RWPE1 (cell line): ENCODE measurements at regions not wholly inside any gene's neighbourhood (a gene's known extent, or its start where the extent isn't known, plus 50 kb on each side); places are given as distances from the start of the nearest gene placed in this dataset.

Experiments used
- CTCF ChIA-PET: fragments of 350-600 bp; sonication (Branson Sonifier 250); formaldehyde crosslinking; extraction: SDS; loops from one replicate; lab custom pipeline; 2021; lab: Yijun Ruan, JAX
- POLR2A ChIA-PET: fragments of 400-600 bp; formaldehyde crosslinking; extraction: SDS; loops from one replicate; lab custom pipeline; 2020; ENCODE audit warnings: antibody characterized with exemption; ENCODE audit not compliant: low non-redundant PET; lab: Yijun Ruan, JAX
- DNase-seq: peaks from one replicate; pipeline ENCODE4 v3.0.0; 2012; ENCODE audit warnings: low spot score
- H3K27ac ChIP-seq: fragments of 450-650 bp; 2 replicates; pipeline ENCODE4 v1.5.1; 2017
- TF ChIP-seq, protein P1 (sequence below): fragments of 450-650 bp; conservative IDR thresholded peaks from 2 replicates; pipeline ENCODE4 v1.5.1; 2017; ENCODE audit warnings: low read depth, mild to moderate bottlenecking

GRCh38 chr6:113493991-113494390 lies 363.2 kb upstream of the MARCKS start:
- CTCF ChIA-PET = no interaction called here

DNA sequence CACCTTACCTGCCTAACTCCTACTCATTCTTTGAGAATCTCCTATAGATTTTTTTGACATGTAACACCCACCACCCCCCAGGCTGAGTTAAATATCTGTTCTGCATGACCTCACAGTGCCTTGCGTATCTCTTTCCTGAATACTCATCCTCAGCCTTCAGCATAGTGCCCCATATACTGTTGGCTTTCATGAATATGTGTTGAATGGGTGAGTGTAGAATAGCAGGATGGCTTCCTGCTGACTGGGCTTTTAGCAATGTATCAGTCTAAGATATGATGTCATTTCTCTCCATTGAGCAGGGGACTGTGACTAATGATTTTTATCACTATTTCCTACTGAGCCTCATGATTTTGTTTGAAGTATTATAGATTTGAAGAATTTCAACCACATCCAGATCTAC lies 361.6 kb upstream of the MARCKS start:
- no peak overlapping the region for H3K27ac ChIP-seq
- DNase-seq = peak; percentile 8
- ChIA-PET POLR2A (no interaction called here), CTCF (no interaction called here)
- TF ChIP-seq, protein P1, sequence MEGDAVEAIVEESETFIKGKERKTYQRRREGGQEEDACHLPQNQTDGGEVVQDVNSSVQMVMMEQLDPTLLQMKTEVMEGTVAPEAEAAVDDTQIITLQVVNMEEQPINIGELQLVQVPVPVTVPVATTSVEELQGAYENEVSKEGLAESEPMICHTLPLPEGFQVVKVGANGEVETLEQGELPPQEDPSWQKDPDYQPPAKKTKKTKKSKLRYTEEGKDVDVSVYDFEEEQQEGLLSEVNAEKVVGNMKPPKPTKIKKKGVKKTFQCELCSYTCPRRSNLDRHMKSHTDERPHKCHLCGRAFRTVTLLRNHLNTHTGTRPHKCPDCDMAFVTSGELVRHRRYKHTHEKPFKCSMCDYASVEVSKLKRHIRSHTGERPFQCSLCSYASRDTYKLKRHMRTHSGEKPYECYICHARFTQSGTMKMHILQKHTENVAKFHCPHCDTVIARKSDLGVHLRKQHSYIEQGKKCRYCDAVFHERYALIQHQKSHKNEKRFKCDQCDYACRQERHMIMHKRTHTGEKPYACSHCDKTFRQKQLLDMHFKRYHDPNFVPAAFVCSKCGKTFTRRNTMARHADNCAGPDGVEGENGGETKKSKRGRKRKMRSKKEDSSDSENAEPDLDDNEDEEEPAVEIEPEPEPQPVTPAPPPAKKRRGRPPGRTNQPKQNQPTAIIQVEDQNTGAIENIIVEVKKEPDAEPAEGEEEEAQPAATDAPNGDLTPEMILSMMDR = no peak

More at GRCh38 chr6:113493991-113494390, 363.2 kb upstream of the MARCKS start:
- POLR2A ChIA-PET = no interaction called here
- DNase-seq = peak; percentile 29
- no peak overlapping the region for H3K27ac ChIP-seq
- TF ChIP-seq, protein P1 = no peak

- H3K27ac ChIP-seq = no peak overlapping the region
- DNase-seq = no peak
Measured at GRCh38 chr6:113496166-113496565, 361.0 kb upstream of the MARCKS start.

DNA sequence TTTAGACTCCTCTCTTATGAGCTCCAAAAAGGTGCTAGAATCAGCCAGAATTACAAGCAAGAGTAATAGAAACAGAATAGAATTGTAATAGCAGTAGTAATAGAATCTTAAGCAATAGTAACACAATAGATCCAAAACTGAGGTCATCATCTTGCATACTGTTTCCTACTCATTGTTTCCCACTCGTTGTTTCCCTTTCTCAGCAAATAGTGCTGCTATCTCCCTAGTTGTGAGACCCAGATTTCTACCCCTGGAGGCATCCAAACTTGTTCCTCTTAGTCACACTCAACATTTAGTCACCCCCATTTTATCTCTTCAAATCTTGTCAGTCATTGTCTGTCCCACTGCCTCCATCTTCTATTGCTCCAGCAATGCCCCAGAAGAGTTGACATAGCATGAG lies 356.9 kb upstream of the MARCKS start:
- POLR2A ChIA-PET = no interaction called here
- DNase-seq = no peak
- H3K27ac ChIP-seq = no peak overlapping the region
- TF ChIP-seq, protein P1 = no peak
- CTCF ChIA-PET = no interaction called here

More at GRCh38 chr6:113496166-113496565, 361.0 kb upstream of the MARCKS start:
- TF ChIP-seq, protein P1 = no peak
- ChIA-PET POLR2A (no interaction called here), CTCF (interaction anchor here (0.6 kb wide), 1 partner anchor 14 kb away, joined by 4 read pairs; no protein-coding TSS in a partner anchor)

GRCh38 chr6:113505084-113505699 lies 352.0 kb upstream of the MARCKS start:
- TF ChIP-seq, protein P1 = no peak
- CTCF ChIA-PET = no interaction called here
- DNase-seq = no peak
- no peak overlapping the region for H3K27ac ChIP-seq
- POLR2A ChIA-PET = no interaction called here

DNA sequence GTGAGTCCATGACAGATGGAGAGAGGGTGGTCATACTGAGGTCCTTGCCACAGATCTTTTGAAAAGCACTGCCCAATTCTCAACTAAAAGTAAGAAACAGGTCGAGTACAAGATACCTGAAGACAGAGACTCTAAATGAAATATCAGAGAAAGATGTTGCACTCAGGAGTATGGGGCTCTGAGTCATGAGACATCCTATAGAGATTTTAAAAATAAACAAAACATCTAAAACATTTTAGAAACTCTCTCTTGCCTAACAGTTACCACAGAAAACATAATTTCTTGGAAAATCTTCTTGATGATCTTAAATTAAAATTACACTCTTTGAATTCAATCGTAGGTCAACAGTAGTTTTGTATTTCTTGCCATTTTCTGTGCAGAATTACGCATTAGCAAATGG lies 348.9 kb upstream of the MARCKS start:
- DNase-seq = no peak
- POLR2A ChIA-PET = no interaction called here
- no peak overlapping the region for H3K27ac ChIP-seq
- TF ChIP-seq, protein P1 = no peak
- CTCF ChIA-PET = no interaction called here
